ENCODE measurements at regions not wholly inside any gene's neighbourhood (a gene's known extent, or its start where the extent isn't known, plus 50 kb on each side); places are given as distances from the start of the nearest gene placed in this dataset.

DNA sequence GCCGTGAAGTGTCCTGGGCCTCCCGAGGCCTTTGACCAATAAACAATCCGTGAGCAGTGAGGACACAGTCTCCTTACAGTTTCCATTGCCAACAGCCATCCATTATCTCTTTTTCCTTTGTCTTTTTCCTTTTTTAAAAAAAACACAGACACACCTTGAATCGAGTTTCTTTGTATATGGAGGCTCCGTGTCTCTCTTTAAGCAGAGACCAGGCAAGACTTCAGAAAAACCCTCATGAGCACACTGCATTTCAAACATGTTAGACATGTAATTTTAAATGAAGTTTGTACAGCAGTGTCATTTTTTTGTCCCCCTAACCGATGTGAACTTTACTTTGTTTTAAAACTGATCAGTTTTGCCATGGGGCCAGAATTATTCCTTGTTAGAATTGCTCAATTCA lies 111.1 kb downstream of the SPTSSA start:
- DNase-seq (ENCODE audit: low read depth in 2 of 3, low spot score in 2 of 3) = no peak

DNA sequence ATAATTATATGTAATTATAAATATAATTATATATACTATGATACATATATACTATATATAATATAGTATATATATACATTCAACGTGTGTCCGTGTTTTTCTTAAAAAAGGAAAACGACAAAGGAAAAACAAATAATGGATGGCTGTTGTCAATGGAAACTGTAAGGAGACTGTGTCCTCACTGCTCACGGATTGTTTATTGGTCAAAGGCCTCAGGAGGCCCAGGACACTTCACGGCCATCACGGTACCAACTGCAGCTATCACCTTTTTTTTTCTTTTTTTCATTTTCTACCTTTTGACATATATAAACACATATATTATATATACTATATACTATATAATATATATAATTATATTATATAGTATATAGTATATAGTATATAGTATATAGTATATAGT lies 113.4 kb downstream of the SPTSSA start:
- DNase-seq (ENCODE audit: low read depth in 2 of 3, low spot score in 2 of 3) = no peak

DNA sequence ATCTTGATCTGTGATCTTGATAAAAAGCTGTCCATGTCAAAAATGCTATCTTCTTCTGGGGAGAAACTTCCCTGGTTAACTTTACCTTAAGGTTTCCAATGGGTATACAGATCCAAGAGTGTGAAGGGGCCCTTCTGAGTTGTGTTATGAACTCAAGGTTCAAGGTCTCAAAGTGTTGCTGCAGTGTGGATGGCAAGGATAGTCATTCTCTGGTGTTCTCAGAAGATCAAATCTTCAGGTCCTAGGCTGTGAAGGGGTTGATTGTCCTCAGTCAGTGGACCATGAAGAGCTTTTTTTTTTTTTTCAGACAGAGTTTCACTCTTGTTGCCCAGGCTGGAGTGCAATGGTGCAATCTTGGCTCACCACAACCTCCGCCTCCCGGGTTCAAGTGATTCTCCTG lies 114.4 kb downstream of the SPTSSA start:
- no peak for DNase-seq (ENCODE audit: low read depth in 2 of 3, low spot score in 2 of 3)

DNA sequence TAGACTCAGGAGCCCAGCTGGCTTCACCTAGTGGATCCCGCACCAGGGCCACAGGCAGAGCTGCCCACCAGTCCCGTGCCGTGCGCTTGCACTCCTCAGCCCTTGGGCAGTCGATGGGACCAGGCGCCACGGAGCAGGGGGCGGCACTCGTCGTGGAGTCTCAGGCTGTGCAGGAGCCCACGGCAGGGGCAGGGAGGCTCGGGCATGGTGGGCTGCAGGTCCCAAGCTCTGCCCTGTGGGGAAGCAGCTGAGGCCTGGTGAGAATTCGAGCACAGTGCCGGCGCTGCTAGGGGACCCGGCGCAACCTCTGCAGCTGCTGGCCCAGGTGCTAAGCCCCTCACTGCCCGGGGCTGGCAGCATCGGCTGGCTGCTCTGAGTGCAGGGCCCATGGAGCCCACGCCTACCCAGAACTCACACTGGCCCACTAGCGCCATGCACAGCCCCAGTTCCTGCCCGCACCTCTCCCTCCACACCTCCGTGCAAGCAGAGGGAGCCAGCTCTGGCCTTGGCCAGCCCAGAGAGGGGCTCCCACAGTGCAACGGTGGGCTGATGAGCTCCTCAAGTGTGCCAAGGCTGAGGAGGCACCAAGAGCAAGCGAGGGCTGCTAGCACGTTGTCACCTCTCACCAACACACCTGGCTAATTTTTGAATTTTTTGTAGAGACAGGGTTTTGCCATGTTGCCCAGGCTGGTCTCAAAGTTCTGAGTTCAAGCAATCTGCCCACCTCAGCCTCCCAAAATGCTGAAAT lies 116.1 kb downstream of the SPTSSA start:
- DNase-seq (ENCODE audit: low read depth in 2 of 3, low spot score in 2 of 3) = no peak

DNA sequence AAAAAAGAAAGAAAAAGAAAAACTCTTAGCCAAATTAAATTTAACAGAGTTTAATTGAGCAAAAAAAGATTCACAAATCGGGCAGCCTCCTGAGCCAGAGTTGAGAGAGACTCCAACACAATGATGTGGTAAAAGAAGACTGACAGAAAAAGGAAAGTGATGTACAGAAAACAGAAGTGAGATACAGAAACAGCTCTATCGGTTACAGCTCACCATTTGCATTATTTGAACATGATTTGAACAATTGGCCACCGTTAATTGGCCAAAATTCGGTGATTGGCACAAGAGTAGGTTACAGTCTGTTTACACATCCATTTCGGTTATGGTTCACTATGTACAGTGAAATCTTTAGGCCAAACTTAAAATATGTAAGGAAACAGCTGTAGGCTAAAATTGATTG lies 117.7 kb downstream of the SPTSSA start:
- DNase-seq (ENCODE audit: low read depth in 2 of 3, low spot score in 2 of 3) = no peak

DNA sequence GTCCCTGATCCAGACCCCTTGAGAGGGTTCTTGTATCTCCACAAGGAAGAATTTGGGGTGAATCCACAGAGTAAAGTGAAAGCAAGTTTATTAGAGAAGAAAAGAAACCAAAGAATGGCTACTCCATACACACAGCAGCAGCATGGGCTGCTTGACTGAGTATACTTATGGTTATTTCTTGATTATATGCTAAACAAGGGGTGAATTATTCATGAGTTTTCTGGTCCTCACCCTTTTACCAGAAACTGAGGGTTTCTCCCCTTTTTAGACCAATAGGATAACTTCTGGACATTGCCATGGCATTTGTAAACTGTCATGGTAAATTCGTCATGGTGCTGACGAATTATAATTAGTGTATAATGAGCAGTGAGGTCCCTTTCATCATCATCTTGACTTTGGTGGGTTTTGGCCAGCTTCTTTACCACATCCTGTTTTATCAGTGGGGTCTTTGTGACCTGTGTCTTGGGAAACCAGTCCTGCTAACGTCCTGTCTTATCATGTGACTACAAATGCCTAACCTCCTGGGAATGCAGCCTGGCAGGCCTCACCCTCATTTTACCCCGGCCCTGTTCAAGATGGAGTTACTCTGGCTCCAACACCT lies 121.9 kb downstream of the SPTSSA start:
- no peak for DNase-seq (ENCODE audit: low read depth in 2 of 3, low spot score in 2 of 3)

DNA sequence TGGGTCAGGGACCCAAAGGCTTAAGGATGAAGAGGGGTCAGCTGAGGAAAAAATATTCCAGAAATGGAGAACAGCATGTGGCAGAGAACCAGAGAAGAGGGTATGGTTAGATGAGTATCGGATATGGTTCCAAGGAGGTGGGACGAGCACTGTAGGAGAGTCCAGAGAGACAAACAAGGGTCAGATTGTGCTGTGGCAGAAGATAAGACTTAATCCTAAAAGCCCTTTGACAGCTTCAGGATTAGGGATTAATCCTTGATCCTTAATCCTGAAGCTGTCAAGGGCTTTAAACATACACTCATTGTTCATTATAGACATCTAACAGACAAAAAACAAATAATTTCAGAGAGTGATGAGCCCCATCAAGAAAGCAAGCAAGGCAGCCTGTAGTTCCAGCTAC lies 124.0 kb downstream of the SPTSSA start:
- DNase-seq (ENCODE audit: low read depth in 2 of 3, low spot score in 2 of 3) = no peak

DNA sequence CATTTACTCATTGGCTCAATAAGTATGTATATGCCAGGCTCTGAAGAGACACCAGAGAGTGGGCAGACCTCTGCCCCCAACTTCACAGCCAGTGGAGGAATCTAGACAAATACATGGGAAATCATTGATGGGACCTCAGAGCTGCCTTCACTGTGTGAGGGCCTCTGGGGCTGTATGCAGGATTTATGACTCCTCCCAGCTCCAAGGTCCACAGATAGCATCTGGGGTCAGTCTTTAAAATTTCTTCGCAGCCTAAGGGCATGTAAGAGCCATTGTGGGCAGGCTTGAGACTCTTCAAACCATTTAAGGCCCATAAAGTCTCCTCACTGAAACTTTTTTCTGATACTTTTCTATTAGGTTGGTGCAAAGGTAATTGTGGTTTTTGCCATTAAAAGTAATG lies 125.5 kb downstream of the SPTSSA start:
- DNase-seq (ENCODE audit: low read depth in 2 of 3, low spot score in 2 of 3) = no peak

DNA sequence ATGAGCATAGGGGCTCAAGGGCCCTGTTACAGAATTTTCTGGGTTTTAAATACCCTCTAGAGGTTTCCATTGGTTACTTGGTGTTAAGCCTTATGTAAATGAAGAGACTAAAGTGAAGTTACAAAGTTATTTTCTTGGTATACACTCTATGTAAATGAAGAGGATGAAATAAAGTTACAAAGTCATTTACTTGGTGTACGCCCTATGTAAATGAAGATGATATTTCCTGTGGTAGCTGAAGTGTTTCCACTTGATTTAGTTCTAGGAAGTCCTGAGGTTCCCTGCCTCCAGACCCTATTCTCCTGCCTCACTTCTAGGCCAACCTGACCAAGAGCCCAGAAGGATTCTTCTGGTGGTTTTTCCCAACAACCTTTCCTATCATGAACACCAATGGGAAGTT lies 126.1 kb downstream of the SPTSSA start:
- DNase-seq (ENCODE audit: low read depth in 2 of 3, low spot score in 2 of 3) = no peak

DNA sequence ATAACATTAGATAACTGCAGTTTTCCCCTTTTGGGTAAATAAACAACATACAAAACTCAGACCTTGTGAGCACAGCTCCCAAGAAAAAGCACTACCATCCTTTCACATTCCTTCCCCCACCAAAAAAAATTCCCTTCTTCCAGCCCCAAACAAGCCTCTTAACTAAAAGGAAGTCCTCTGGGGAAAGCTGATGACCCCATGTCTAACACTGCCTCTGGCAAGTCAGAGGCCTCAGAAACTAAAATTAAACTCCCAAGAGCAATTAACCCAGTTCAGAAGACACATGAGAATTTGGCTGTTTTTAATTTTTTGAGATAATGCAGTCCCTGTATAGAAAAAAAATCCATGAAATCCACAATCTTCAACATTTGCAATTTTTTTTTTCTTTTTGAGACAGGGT lies 127.7 kb downstream of the SPTSSA start:
- no peak for DNase-seq (ENCODE audit: low read depth in 2 of 3, low spot score in 2 of 3)

DNA sequence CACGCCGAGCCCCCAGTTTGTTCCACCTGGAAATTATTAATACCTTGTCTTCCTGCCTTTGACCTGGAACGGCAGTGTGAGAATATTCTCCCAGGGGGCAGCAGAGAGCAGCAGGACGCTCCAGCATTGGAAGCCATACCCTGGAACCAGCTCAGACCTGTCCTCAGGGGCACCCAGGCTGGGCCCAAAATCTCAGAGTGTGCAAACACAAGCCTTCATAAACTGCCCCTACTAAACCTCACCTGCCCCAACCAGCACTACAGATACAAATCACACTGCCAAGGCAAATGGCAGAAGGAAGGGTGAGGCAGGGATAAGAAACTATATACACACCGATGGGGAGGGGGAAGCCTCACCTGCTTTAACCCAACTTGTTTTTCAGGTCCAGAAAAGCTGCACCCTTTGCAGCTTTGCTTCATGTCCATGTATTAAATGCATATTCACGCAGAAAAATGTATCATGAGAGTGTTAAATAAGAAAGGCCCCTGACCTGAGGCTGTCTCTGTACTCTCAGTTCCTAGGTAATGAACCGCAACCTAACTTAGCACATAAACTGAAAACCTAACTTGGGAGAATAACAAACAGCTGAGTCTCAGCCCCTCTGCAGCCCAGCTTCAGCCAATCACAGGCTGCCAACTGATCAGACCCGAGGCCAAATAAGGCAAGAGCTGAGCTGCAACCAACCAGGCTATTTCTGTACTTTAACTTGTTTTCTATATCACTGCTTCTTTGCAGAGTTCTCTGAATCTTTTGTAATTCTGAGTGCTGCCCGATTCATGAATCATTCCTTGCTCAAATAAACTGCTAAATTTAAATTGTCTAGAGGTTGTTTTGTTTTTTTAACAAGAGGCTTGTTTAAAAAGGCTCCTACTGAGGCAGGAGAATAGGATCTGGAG lies 130.1 kb downstream of the SPTSSA start:
- DNase-seq (ENCODE audit: low read depth in 2 of 3, low spot score in 2 of 3) = peak in 2 of 3 experiments; percentile 29 to 34

DNA sequence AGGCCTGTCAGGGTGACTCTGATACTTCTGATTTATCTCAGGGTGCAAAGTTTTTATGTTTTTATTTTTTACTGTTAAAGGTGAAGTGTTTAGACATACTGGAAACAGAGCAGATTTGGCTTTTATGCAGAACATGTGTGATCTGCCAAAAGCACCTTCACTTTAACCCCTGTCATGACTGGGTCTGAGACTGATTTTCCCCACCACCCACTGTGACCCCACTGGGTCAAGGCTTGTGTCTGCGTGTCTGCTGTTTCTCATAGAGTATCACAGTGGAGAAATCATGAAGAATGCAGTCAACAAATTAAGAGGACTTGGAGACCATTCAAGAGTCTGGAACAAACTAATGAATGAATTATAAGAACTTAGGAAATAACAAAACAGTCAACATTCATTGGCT lies 131.2 kb downstream of the SPTSSA start:
- no peak for DNase-seq (ENCODE audit: low read depth in 2 of 3, low spot score in 2 of 3)

DNA sequence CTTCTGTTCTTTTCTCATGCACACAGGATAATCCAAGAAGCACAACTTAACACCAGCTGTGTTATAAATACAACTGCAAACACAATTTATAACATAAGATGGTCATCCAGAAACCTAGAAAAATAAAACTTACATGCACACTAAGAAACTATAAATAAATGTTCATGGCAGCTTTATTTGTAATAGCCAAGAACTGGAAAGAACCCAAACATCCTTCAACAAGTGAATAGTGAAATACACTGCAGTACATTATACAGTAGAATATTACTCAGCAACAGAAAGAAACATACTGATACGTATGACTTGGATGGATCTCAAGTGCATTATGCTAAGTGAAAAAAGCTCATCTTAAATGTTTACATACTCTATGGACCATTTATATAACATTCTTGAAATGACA lies 132.7 kb downstream of the SPTSSA start:
- DNase-seq (ENCODE audit: low read depth in 2 of 3, low spot score in 2 of 3) = no peak

DNA sequence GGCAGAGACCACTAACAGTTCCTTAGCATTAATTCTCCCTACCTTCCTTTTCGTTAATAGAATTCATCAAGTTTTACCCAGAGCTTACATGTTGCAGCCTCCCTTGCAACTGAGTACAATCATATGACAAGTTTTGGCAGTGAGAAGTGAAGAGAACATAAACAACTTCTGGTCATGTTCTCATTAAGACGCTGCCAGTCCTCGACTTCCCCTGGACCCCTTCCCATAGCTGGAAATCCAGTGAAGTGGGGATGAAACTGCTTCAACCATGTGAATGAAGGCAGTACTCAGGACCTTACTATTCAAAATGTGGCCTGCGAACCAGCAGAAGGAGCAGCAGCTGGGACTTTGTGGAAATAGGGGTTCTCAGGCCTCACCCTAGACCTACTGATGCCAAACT lies 133.9 kb downstream of the SPTSSA start:
- DNase-seq (ENCODE audit: low read depth in 2 of 3, low spot score in 2 of 3) = no peak

DNA sequence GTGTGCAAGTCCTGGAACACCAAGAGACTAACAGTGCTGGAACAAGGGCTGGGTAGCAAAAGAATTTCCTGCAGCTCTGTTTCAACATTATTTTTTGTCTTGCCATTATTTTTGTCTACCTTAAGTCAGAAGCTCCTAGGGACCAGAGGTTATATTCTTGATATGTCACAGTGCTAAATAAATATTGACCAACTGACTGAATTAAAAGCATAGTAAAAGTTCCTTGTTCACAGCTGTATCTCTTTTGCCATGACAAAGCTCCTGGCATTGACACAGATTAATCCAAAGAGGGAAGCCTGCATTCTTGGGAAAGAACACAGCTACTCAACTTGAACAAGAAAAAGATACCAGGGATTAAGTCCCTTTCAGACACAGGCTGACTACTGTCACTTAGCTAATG lies 136.5 kb downstream of the SPTSSA start:
- no peak for DNase-seq (ENCODE audit: low read depth in 2 of 3, low spot score in 2 of 3)

DNA sequence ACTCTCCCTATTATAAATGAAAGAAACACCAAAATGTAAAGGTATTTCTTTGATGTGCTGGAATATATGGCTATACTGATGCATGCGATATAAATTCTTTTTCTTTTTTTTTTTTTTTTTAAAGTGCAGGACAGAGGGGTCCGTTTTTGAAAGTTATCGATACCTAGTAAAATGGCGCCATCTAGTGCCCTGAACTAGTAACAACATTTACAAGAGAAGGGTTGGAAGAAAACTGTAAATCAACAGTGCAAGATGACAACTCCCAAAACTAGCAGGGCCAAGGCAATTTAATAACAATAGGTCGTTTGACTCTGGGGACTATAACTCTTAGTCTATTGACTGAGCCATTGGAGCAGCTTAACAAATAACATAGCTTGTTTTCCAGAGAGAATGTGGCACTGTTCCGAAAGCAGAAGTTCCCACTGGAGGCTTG lies 137.7 kb downstream of the SPTSSA start:
- DNase-seq (ENCODE audit: low read depth in 2 of 3, low spot score in 2 of 3) = peak in 1 of 3 experiments; percentile 10

DNA sequence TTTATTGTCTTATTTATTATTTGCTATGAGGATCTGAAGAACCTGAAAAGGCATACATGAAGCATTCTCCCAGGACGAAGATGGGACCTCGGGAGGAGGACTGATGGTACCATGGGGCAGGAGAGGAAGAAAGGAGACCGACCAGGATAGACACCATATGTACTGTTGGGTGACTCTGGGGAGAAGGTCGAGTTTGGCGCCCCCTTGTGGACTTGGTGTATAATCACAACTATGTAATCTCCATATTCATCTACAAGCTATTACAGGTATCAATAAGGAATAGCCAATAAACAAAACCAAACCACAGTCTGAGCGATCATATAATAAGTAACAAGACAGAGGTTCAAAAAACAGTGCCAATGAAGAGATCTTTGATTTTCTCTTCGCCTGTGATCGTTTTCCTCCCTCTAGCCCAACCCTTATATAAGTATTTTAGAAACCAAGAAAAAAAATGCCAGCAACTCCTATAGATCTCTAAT lies 139.1 kb downstream of the SPTSSA start:
- DNase-seq (ENCODE audit: low read depth in 2 of 3, low spot score in 2 of 3) = peak; percentile 13 to 65 (median 51)

DNA sequence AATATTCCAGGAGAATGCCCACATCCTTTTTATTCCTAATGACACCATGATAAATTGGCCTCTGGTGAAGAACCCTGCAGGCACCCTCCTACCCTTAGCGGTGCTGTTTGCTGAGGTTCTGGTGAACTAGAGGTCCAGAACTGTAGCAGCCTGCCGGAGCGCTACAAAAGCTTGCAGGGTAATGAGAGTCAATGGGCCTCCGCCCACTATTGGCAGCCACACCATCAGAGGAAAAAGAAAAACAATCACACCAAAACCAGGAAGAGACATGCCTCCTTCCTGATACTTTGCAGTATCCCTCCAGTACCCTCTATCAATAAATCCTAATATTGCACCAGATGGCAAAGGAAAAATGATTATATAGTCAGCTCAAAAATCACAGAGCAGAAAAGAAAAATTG lies 142.9 kb downstream of the SPTSSA start:
- no peak for DNase-seq (ENCODE audit: low read depth in 2 of 3, low spot score in 2 of 3)

DNA sequence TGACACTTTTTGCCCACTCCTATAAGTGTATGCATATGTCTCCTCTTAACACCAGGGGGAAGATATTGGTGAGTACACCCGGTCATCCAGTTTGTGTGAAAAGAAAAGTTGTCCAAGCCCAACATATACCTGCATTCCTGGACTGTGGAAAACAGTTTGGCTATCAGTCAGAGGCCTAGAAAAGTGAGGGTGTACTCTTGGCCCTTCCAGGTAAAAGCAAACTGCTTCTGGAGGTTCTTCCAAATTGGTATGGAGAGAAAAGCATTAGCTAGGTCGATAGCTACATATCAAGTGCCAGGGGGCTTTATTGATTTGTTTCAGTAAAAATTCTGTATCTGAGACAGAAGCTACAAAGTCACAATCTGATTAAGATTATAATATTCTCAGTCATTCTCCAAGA lies 144.0 kb downstream of the SPTSSA start:
- DNase-seq (ENCODE audit: low read depth in 2 of 3, low spot score in 2 of 3) = no peak

DNA sequence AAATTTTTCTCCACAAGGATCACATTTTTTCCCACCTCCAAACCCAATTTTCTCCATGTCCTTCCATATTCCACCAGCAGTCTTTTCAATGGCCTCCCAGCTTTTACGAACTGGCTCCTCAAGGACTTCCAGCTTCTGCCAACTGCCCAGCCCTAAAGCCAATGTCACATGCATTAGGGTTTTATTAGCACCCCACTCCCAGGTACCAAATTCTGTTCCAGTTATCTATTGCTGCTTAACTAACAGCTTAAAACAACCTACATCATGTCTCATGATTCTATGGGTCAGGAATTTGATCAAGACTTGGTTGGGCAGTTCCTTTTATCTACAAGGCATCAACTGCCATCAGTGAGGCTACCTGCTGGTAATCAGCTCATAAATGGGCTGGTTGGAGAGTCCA lies 151.3 kb downstream of the SPTSSA start:
- DNase-seq (ENCODE audit: low read depth in 2 of 3, low spot score in 2 of 3) = no peak

DNA sequence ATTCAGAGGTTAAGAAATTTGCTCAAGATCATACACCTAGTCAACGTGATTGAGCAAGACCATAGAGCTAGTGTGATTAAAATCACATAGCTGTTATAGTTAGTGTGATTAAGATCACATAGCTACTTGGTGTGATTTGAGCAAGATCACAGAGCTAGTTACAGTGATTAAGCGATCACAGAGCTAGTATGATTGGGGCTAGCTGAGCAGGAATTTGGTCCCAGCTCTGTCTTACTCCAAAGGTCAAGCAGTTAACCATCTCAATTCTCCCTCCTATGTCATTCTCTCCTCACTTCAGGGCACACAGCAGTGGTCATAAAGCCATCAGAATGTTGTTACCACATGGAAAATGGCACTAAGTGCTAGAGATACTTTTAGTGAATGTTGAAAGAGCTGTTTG lies 158.2 kb downstream of the SPTSSA start:
- no peak for DNase-seq (ENCODE audit: low read depth in 2 of 3, low spot score in 2 of 3)

DNA sequence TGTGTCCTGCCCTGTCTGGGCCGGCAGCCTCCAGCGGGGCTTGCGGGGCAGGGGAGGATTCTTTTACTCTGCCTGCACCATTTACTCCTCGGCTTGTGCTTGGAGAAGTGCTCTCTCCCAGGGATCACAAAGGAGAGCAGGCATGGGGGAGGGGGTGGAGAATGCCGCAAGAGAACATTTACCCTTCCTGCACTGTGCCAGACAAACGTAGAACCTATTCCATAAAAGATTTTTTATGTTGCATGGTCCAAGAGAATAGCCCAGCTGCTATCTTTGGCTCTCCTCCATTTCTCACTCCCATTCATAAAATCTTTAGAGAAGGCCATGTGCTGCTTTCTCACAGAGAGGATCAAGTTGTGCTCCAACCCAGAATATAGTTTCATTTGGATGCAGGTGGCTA lies 159.4 kb downstream of the SPTSSA start:
- no peak for DNase-seq (ENCODE audit: low read depth in 2 of 3, low spot score in 2 of 3)
